Muscle of arm (tissue), 1 donor: ENCODE measurements at regions not wholly inside any gene's neighbourhood (a gene's known extent, or its start where the extent isn't known, plus 50 kb on each side); places are given as distances from the start of the nearest gene placed in this dataset.
"Not testable (repeated sequence)": the region's sequence is repeated elsewhere in the genome, so short reads cannot be mapped to it uniquely, and the experiment has no call there.

Experiments
- DNase-seq: peaks from one replicate; pipeline ENCODE4 v3.0.0-alpha.2; 2013

DNA sequence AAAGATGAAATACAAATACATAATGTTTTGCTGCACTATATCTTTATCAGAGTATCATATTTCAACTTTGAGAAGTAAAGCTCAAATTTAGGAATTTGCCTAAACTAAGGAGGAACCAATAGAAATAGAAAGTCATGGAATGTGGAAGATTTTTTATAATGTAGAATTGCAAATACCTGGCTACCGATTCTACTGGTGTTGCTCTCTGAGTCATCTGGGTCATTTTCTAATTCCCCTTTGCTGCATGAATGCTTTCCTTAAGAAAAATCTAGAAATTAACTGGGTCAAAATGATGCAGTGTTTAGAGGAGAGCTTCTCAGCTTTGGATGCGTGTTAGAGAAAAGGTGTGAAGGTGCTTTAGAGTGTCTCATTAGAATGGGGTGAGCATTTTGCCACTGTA, 568.9 kb upstream of the ANKRD30A start:
- no peak for DNase-seq

GRCh38 chr10:36555036-36555435, 570.4 kb upstream of the ANKRD30A start:
- no peak for DNase-seq

DNA sequence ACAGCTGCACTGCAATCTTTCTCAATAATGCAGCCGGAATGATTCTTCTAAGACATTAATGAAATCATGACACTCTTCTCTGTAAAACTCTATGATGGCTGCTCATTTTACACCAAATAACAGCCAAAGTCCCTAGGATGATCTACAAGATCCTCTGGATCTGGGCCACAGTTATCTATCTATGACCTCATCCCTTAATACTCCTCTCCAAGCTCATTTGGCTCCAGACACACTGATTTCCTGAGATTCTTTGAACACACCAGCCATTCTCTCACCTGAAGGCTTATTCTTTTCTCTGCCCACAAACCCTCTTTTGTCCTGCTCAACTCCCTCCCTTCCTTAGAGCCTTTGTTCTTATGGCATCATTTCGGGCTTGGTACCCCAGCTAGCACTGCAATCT, 577.4 kb upstream of the ANKRD30A start:
- DNase-seq: no peak

DNA sequence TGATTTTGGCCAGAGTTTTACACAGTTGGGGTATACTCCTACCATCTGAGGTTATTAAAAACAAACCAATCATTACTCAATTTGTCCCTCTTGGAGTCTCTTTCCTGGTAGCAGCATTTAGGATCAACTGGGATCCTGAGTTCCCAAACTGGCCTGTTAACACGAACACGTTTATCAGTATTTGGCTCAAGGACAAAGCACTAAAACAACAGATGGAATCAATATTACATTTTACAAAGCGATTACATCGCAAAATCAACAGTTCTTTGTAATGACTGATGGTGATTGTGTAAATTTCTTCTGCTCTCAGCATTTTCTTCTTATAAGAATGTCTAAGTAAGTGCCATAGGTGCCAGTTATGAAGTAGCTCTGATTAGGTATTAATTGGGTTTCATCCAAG, 582.9 kb upstream of the ANKRD30A start:
- no peak for DNase-seq

GRCh38 chr10:36540611-36541010, 584.8 kb upstream of the ANKRD30A start:
- no peak for DNase-seq

DNA sequence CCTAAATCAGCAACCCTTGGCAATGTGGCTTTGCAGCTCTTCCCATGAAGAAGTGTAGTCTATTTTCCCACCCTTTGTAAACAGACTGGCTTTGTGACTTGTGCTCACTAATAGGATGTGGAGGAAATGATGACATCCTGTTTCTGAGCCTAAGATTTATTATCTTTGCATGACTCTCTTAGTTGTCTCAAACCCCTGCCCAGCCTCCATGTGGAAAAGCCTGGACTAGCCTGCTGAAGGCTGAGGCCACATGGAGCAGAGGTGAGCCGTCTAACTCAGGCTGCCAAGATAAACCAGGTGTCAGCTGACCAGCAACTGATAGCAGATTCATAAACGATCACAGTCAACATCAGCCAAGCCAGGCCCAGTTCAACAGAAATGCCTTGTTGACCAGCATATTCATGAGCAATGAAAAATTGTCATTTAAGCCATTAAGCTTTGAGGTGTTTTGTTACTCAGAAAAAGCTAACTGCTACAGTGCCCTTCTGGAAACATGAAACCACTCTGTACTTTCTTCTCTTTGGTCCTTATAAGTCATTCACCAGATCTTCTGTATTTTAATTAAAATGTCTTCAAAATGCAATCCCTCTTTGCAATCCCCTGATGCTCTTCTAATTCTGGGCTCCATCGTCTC, 586.3 kb upstream of the ANKRD30A start:
- no peak for DNase-seq

GRCh38 chr10:36534471-36535002, 590.9 kb upstream of the ANKRD30A start:
- peak; percentile 67 for DNase-seq

GRCh38 chr10:36533861-36534260, 591.5 kb upstream of the ANKRD30A start:
- DNase-seq: peak; percentile 69

- no peak for DNase-seq
Observed at GRCh38 chr10:36533316-36533715, 592.1 kb upstream of the ANKRD30A start.

- DNase-seq: no peak
Observed at GRCh38 chr10:36531621-36532020, 593.8 kb upstream of the ANKRD30A start.

DNA sequence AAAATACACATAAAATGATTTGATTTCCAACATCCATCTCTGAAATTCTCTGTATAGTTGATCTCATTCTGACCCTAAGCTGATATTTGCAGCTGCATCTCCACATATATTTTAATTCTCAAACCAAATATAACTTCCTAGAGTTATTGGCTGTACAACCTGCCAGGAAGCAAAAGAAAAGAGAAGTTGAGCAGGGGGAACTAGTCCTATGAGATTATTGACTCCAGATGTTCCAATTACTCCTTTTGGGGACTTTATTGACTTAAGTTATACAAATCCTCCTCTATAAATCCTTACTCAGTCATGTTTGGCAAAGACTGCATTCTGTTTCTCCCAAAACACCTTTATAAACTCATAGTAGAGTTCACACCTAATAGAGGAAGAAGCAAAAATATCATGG, 599.4 kb upstream of the ANKRD30A start:
- peak; percentile 65 for DNase-seq

DNA sequence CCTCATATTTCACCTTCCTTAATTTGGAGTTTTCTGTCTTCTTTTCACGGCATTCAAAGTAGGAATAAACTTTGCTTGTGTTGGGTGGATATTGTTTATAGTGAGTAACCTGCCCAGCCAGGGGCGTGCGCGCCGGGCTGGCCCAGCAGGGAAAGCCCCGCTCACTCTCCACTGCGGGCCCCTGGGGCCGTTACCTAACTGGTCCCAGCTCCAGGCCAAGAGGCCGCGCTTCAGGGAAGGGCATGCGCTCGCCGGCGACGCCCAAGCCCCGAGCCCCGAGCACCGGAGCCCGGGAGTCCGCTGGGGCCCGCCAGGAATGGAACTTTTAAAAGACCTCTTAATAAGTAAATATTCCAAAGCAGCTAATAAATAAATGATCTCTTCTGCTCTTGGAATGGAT, 601.3 kb upstream of the ANKRD30A start:
- DNase-seq: not testable (repeated sequence)

DNA sequence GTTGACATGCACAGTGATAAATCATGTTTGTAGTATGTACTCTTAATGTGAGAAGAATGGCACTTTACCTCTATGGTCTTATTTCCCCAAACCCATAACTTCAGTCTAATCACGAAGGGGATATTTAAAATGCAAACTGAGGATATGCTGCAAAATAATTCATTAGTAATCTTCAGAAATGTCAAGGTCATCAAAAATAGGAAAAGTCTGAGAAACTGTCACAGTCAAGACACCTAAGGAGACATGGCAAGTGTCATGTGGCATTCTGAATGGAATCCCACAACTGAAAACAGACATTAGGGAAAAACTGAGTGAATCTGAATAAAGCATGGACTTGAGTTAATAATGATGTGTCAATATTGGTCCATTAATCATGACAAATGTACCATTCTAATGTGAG, 605.5 kb upstream of the ANKRD30A start:
- no peak for DNase-seq

DNA sequence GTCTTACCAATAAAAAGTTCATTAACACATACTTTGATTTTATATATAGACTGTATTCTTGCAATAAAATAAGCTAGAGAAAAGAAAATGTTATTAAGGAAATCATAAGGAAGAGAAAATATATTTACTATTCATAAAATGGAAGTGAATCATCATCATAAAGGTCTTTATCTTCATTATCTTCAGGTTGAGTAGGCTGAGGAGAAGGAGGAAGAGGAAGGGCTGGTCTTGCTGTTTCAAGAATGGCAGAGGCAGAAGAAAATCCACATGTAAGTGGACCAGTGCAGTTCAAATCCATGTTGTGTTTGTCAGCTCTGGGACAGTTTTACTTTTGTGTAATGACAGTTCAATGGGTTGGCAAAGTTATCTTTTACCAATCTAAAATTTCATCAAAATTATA, 609.1 kb upstream of the ANKRD30A start:
- DNase-seq: no peak

DNA sequence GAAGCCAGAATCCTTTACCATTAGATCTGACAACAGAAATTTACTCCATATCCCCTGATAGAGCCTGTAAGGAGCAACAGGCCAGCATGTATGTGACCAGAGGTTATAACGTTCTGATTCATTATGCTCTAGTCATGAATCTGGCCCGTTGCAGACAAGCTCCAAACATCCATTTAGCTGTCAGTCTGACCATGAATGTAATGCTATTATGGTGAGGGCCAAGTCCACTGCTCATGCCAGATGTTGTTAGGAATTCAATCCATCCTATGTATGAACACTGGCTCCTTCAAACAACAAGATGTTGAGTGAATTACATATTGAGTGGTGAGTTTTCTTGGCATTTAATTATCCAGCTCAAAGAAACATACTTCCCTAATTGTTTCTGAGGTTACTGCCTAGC, 610.1 kb upstream of the ANKRD30A start:
- DNase-seq: peak; percentile 75

DNA sequence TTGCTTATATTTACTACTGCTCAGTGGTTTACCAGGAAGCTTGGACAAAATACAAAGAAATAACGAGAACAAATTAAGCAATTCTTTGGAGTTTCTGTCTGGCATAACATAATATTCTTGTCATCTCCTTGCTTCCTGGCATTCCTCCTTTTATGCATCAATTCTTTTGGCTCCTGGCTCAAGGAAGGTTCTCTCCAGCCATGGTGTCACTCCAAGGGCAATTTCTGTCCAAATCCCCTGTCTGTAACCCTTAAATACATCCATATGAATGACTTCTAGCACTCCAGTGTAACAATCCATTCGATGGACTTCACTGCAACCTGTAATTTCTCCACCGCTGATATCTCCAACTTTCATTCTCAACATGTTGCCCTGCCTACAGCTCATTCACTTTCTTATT, 617.7 kb upstream of the ANKRD30A start:
- DNase-seq: peak; percentile 71

DNA sequence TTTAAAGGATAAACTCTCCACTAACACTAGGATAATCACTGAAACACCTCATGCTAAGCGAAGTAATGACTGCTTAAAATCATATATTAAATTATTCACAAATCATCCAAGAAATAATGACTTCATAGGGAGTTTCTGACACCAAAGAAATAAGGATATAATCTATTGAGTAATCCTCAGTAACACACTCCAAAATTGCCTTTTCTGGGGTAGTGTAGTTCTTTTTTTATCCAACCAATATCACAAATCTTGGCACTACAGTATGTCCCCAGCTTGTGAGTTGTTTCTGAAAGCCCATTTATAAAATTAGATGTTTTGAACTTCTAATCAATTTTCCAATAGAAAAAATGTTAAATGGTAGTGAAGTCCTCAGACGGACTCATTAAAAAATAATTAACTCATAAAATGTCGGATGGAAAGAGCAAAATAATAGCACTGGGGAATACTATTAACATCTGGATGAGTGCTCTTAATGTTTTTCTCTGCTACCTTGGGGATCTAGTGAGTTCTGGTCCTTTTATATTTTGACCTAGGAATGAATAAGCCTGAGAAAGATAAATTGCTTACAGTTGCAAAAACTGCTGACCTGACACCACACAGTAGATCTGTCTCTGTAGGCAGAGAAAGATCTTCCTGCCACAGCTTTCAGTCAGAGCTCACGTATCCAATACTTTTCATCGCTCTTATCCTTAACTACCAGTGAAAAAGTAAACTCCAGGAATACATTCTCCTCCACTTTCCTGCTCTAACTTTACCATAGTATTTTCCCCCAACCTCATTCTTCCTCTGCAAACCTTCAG, 618.5 kb upstream of the ANKRD30A start:
- DNase-seq: peak; percentile 61

- DNase-seq: no peak
Observed at GRCh38 chr10:36506261-36506660, 619.1 kb upstream of the ANKRD30A start.

DNA sequence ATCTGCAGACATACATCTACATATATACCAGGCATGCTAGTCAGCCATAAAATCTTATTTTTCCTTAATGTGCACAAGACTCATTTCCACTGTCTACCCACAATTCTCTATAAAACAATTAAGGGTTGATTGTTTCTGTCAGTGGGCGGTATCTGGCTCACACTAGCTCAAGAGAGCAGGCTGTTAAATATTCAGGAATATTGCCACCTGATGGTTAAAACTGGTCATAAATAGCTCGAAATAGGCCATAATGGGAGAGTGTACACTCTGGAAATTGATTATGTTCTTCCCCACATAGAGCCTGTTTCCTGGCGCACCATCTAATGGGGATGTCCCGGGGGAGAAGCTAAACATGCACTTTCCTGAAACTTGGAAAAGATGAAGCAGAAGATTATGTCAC, 620.6 kb upstream of the ANKRD30A start:
- no peak for DNase-seq

GRCh38 chr10:36500266-36500665, 625.1 kb upstream of the ANKRD30A start:
- DNase-seq: no peak

GRCh38 chr10:36499693-36500092, 625.7 kb upstream of the ANKRD30A start:
- no peak for DNase-seq

DNA sequence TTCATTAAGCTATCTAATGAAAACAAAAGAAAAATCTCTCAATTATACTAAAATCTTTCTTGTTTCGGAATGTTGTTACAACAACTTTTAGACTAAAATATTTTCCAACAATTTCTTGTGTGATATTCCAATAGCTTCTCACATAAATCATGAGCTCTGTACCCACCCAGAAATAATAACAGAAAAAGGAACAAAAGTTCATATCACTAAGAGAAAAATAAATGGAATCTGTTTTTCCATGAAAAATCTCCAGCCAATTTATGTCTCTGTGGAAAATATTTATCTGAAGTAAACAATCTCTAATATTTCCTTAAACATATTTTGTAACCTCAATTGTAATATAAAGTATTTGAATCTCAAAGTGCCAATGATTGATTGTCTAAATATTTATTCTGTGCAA, 628.6 kb upstream of the ANKRD30A start:
- no peak for DNase-seq

DNA sequence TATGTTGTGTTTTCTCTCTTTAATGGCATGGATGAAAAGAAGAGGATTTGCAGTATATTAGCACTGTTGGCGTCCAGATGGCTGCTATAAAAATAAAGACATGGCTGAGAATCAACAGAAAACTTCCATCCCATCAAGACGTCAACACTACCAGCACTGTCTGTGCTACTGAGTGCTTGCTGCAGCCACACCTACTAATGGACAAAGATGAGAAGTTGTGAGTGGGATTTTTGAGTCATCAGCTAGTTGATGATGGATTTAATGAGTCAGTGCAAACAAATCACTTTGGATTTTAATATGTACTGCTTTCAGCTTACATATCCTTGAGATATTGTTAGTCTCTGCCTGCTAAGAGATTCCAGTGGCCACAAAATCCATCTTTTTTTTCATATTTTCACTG, 631.0 kb upstream of the ANKRD30A start:
- no peak for DNase-seq

DNA sequence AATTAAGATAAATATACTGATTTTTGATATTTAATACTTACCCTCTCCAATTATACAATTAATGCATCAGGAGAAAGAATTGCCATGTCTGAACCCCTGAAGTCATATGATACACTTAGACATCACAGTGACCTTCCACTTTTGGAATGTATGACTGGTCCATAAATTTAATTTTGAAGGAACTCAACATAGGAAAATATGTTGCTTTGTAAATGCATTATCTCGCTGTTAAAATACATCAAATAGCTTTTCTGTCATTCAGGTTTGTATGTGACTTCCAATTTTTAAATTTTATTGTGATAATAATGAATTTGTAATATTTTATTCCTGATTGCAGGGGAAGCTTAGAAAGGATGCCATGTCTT, 631.9 kb upstream of the ANKRD30A start:
- no peak for DNase-seq
